Heart left ventricle (tissue), 16 donors: ENCODE measurements at regions not wholly inside any gene's neighbourhood (a gene's known extent, or its start where the extent isn't known, plus 50 kb on each side); places are given as distances from the start of the nearest gene placed in this dataset.

Source experiments
- ATAC-seq, 4 donors: fragments of 200-7000 bp; cut with Tn5 transposase; one replicate each; pipeline ENCODE4 v1.9.1; 2020 to 2022; ENCODE audit warnings: moderate library complexity in 4 of 4, mild to moderate bottlenecking in 3 of 4, moderate number of reproducible peaks in 1 of 4
- DNase-seq, 5 donors: peaks; one replicate each; pipeline ENCODE4 v3.0.0-alpha.2; 2020
- H3K27ac ChIP-seq, 12 donors: fragments of 200-600 bp; sonication (generic) in 4 of 12; one replicate each; pipeline versions ENCODE4 v1.5.0 to v1.8.0; 2016 to 2022; ENCODE audit warnings: mild to moderate bottlenecking in 2 of 12
- H3K27me3 ChIP-seq, 9 donors: fragments of 200-600 bp; sonication (generic) in 2 of 9; one replicate each; pipeline versions ENCODE4 v1.5.1 to v1.8.0; 2016 to 2022; ENCODE audit warnings: mild to moderate bottlenecking in 3 of 9
- H3K36me3 ChIP-seq, 9 donors: fragments of 200-600 bp; sonication (generic) in 2 of 9; one replicate each; pipeline versions ENCODE4 v1.5.0 to v1.8.0; 2018 to 2022; ENCODE audit warnings: mild to moderate bottlenecking in 2 of 9
- H3K4me1 ChIP-seq, 12 donors: fragments of 200-600 bp; sonication (generic) in 4 of 12; one replicate each; pipeline versions ENCODE4 v1.5.0 to v1.8.0; 2016 to 2022; ENCODE audit warnings: mild to moderate bottlenecking in 3 of 12
- H3K4me3 ChIP-seq, 12 donors: fragments of 200-600 bp; sonication (generic) in 4 of 12; one replicate each; pipeline versions ENCODE4 v1.5.0 to v1.8.0; 2017 to 2022; ENCODE audit warnings: mild to moderate bottlenecking in 9 of 12, moderate library complexity in 4 of 12
- H3K9me3 ChIP-seq, 12 donors: fragments of 200-600 bp; sonication (generic) in 4 of 12; one replicate each; pipeline versions ENCODE4 v1.5.0 to v1.8.0; 2016 to 2022; ENCODE audit warnings: mild to moderate bottlenecking in 1 of 12
- POLR2A ChIP-seq, 2 donors: fragments of 450-650 bp; IDR thresholded peaks; one replicate each; pipeline ENCODE4 v1.6.1; 2017; ENCODE audit warnings: antibody characterized with exemption in 2 of 2, mild to moderate bottlenecking in 2 of 2, moderate library complexity in 2 of 2
- WGBS, 4 donors: extraction: QIAGEN DNeasy Blood & Tissue Kit in 2 of 4; methylation state at CpG; one replicate each; pipeline versions ENCODE4 v1.1.5 to v1.1.7; 2013 to 2018; 5-methylcytosine and 5-hydroxymethylcytosine counted together
- intact Hi-C, 10 donors: fragments of 100-400 bp; cut with DNase I; formaldehyde crosslinking; loops; one replicate each; pipeline versions ENCODE4 v1.11.1 to v1.14.2; 2022
- TF ChIP-seq, protein P1 (sequence below), 12 donors: fragments of 200-600 bp; sonication (generic) in 4 of 12; IDR thresholded peaks; one replicate each; pipeline versions ENCODE4 v1.5.0 to v1.8.0; 2018 to 2022; ENCODE audit warnings: antibody characterized with exemption in 12 of 12, mild to moderate bottlenecking in 5 of 12
- donor health status: ischemic (EF 13 %, LVEDD 7.1; RV severe dilation, severe dysfunction).
- donor health status: healthy with polysubstance abuse.
- donor health status: DM: no; HTN: yes; CAD: no.
- donor health status: DM: no; HTN: no; CAD: no.
- donor health status: ischemic (EF 25% LVEDD 6.9; RV normal size, moderate dysfunction).
- donor health status: ischemic (EF 25% LVEDD 5.7; RV mildly dilated, moderate dysfunction).
- donor health status: healthy.
- donor health status: DM: yes; HTN: yes; CAD: no.
- donor health status: ischemic (EF 35%, LVEDD 5.7; RV mildly dilated, moderate dysfunction).
- donor health status: nonischemic (EF 11% LVEDD 7.7; RV severe dilation, severe dysfunction).
- donor health status: DM: yes; HTN: yes; CAD: no.
- donor health status: PGD.
- donor health status: ischemic (EF 29% LVEDD 5.4; RV normal size, mild dysfunction).
- donor health status: nonischemic (EF 23%, LVEDD 6.1; RV moderate dilation, normal function).

DNA sequence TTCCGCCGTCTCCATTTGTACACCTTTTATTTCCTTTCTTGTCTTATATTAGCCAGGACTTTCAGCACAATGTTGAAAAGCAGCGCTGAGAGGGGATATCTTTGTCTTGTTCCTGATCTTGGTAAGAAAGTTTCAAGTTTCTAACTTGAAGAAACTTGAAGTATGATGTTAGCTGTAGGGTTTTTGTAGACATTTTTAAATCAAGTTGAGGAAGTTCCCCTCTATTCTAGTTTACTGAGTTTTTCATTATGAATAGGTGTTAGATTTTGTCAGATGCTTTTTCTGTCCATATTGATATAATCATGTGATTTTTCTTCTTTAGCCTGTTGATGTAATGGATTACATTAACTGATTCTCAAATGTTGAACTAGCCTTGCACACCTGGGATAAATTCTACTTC lies 425.7 kb downstream of the PIK3R1 start:
- DNase-seq, result no peak
- Histone ChIP-seq H3K4me3 (no peak overlapping the region), H3K9me3 (no peaks in the 10 kb centered on the region), H3K27me3 (no peaks in the 10 kb centered on the region), H3K36me3 (no peaks in the 10 kb centered on the region), H3K4me1 (peaks cover 0 to 4% (median 0%) of the 10 kb centered on the region in 12 donors), H3K27ac (no peak overlapping the region)
- 85 to 90% (median 90%) methylated on average over 3 of the region's 3 CpGs for WGBS, 4 donors
- intact Hi-C loops, result no loop called here
- no peak for TF ChIP-seq POLR2A (IDR thresholded peaks at IDR 0.05)
- TF ChIP-seq, protein P1, sequence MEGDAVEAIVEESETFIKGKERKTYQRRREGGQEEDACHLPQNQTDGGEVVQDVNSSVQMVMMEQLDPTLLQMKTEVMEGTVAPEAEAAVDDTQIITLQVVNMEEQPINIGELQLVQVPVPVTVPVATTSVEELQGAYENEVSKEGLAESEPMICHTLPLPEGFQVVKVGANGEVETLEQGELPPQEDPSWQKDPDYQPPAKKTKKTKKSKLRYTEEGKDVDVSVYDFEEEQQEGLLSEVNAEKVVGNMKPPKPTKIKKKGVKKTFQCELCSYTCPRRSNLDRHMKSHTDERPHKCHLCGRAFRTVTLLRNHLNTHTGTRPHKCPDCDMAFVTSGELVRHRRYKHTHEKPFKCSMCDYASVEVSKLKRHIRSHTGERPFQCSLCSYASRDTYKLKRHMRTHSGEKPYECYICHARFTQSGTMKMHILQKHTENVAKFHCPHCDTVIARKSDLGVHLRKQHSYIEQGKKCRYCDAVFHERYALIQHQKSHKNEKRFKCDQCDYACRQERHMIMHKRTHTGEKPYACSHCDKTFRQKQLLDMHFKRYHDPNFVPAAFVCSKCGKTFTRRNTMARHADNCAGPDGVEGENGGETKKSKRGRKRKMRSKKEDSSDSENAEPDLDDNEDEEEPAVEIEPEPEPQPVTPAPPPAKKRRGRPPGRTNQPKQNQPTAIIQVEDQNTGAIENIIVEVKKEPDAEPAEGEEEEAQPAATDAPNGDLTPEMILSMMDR (IDR thresholded peaks at IDR 0.05), result no peak
- ATAC-seq, result no peak

DNA sequence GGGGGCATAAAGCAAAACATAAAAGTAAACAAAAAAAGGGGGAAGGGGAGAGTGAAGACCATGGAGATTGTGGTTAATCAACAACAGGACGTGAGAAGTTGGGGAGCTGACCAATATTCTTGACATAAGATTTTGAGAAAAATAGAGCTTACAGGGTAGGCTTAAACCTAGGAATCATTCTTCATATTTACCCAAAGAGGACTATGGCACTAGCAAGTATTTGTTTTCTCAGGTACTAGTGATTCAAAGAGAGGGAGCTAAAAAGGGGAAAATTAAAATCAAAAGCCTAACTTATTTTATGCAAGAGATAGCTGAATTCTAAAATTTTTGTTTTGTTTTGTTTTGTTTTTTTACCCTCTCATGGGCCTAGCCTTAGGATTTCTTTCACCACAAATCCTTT lies 427.5 kb downstream of the PIK3R1 start:
- TF ChIP-seq POLR2A (IDR thresholded peaks at IDR 0.05), result no peak
- TF ChIP-seq, protein P1 (IDR thresholded peaks at IDR 0.05), result no peak
- no peaks in the 10 kb centered on the region for H3K9me3 ChIP-seq
- ATAC-seq, result no peak
- H3K27me3 ChIP-seq, result no peaks in the 10 kb centered on the region
- intact Hi-C loops, result no loop called here
- DNase-seq, result no peak
- 0 to 52% (median 27%) methylated on average over 1 of the region's 1 CpG for WGBS, 4 donors
- no peak overlapping the region for H3K4me3 ChIP-seq
- no peaks in the 10 kb centered on the region for H3K36me3 ChIP-seq
- H3K27ac ChIP-seq, result no peak overlapping the region
- peaks cover 0 to 9% (median 0%) of the 10 kb centered on the region in 12 donors for H3K4me1 ChIP-seq

DNA sequence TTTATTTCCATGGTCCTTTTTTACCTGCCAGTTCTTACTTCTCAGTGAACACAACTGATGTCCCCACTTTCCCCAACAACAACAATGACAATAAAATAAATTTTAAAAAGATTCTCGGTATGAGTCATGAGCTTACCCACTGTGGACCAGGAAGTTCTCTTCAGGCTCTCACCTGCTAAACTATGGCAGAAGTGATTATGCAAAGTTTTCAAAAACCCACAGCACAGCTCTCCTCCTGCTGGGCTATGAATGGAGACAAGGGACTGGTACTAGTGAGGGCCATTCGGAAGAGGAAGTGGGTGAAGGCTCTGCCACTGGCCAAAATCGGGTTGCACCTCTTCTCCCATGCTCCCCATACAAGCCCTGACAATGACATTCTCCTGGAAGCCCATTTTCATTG lies 429.4 kb downstream of the PIK3R1 start:
- ATAC-seq (no peak), DNase-seq (no peak)
- H3K27ac ChIP-seq, result no peak overlapping the region
- H3K27me3 ChIP-seq, result no peaks in the 10 kb centered on the region
- intact Hi-C loops, result no loop called here
- H3K4me1 ChIP-seq, result peaks cover 0 to 9% (median 0%) of the 10 kb centered on the region in 12 donors
- TF ChIP-seq, protein P1 (IDR thresholded peaks at IDR 0.05), result no peak
- TF ChIP-seq POLR2A (IDR thresholded peaks at IDR 0.05), result no peak
- H3K36me3 ChIP-seq, result no peaks in the 10 kb centered on the region
- no peak overlapping the region for H3K4me3 ChIP-seq
- H3K9me3 ChIP-seq, result no peaks in the 10 kb centered on the region
- 92 to 96% (median 93%) methylated on average over 3 of the region's 3 CpGs for WGBS, 4 donors

DNA sequence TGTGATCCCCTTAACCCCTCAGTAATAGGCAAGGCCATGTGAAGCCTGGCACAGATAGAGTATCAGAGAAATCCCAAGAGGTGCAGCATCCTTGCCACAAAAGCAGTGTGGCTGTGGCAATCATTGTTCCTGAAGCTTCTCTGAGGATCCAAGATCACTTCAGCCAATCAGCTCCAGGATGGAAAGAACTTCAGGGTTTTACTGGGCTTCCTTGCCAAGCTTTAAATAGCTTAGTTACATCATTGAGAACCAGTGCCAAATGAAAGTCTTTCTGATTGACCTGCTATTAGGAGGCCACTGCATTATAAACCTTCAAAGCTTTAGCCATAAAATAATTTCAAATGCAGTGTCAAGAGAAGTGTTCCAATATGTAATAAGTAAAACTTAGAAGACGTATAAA lies 430.6 kb downstream of the PIK3R1 start:
- Histone ChIP-seq H3K36me3 (no peaks in the 10 kb centered on the region), H3K9me3 (no peaks in the 10 kb centered on the region), H3K27me3 (no peaks in the 10 kb centered on the region), H3K27ac (no peak overlapping the region), H3K4me3 (no peak overlapping the region), H3K4me1 (peaks cover 0 to 9% (median 0%) of the 10 kb centered on the region in 12 donors)
- DNase-seq (no peak), ATAC-seq (peak; percentile 55 to 89 (median 84))
- TF ChIP-seq, protein P1 (IDR thresholded peaks at IDR 0.05), result no peak
- TF ChIP-seq POLR2A (IDR thresholded peaks at IDR 0.05), result no peak
- WGBS, 4 donors, result 63 to 88% (median 72%) methylated on average over 1 of the region's 1 CpG
- intact Hi-C loops, result no loop called here
